H1 (cell line): ENCODE measurements at regions not wholly inside any gene's neighbourhood (a gene's known extent, or its start where the extent isn't known, plus 50 kb on each side); places are given as distances from the start of the nearest gene placed in this dataset.

Experiments used
- CTCF ChIA-PET: fragments of 300-600 bp; sonication (Branson Sonifier 250); formaldehyde crosslinking; loops from one replicate; lab custom pipeline; 2021; ENCODE audit not compliant: partially characterized antibody; lab: Charles Lee
- POLR2A ChIA-PET: fragments of 300-600 bp; sonication (Branson Sonifier 250); formaldehyde crosslinking; loops from one replicate; lab custom pipeline; 2021; ENCODE audit warnings: inconsistent platforms; ENCODE audit not compliant: partially characterized antibody; lab: Charles Lee
- DNase-seq, 2 experiments: peaks; one replicate each; pipeline versions ENCODE4 v3.0.0 to v3.0.0-alpha.2; 2010 to 2022; ENCODE audit warnings: low spot score in 2 of 2, low read depth in 1 of 2, mixed read lengths in 1 of 2
- FAIRE-seq: peaks from 2 replicates; lab custom pipeline; 2011; peaks lifted over from hg19 to GRCh38; lab: Jason Lieb, UNC
- H2AFZ ChIP-seq: 2 replicates; pipeline ENCODE4 v1.8.1; 2012; ENCODE audit warnings: low read length, inconsistent platforms
- H2AK5ac ChIP-seq: 2 replicates; pipeline ENCODE4 v1.6.1; 2013; ENCODE audit warnings: low read depth, low read length
- H2BK120ac ChIP-seq: replicated peaks from 2 replicates; pipeline ENCODE3; 2013; ENCODE audit warnings: low read depth, low read length, inconsistent platforms
- H2BK12ac ChIP-seq: 2 replicates; pipeline ENCODE4 v1.6.1; 2013; ENCODE audit warnings: low read depth, low read length
- H2BK15ac ChIP-seq: 2 replicates; pipeline ENCODE4 v1.6.1; 2013; ENCODE audit warnings: low read length
- H2BK20ac ChIP-seq: 2 replicates; pipeline ENCODE4 v1.6.1; 2013; ENCODE audit warnings: low read length
- H2BK5ac ChIP-seq: 2 replicates; pipeline ENCODE4 v1.6.1; 2013; ENCODE audit warnings: low read depth, low read length
- H3K14ac ChIP-seq: 2 replicates; pipeline ENCODE4 v1.6.1; 2013; ENCODE audit warnings: inconsistent platforms; ENCODE audit not compliant: insufficient read length
- H3K18ac ChIP-seq: 2 replicates; pipeline ENCODE4 v1.6.1; 2013; ENCODE audit warnings: low read length; ENCODE audit errors: extremely low read depth
- H3K23ac ChIP-seq: 2 replicates; pipeline ENCODE4 v1.6.1; 2013; ENCODE audit warnings: inconsistent platforms; ENCODE audit not compliant: insufficient read length
- H3K23me2 ChIP-seq: 2 replicates; pipeline ENCODE4 v1.6.1; 2013; ENCODE audit warnings: low read depth, low read length
- H3K27ac ChIP-seq: 2 replicates; pipeline ENCODE4 v1.6.1; 2011; ENCODE audit warnings: low read depth, low read length, inconsistent platforms
- H3K27me3 ChIP-seq, 4 experiments: replicated peaks in 1 of 4; 1 replicate in 1 of 4; 2 replicates in 3 of 4; pipeline versions ENCODE4 v1.6.1 to v1.8.1; 2011 to 2013; ENCODE audit warnings: low read length in 3 of 4, mild to moderate bottlenecking in 3 of 4, inconsistent platforms in 2 of 4, mixed read lengths in 2 of 4, moderate library complexity in 1 of 4; ENCODE audit not compliant: control insufficient read depth in 3 of 4, insufficient read depth in 3 of 4; ENCODE audit errors: extremely low read depth in 1 of 4
- H3K36me3 ChIP-seq, 4 experiments: 2 replicates each; pipeline versions ENCODE4 v1.6.1 to v1.8.1; 2011 to 2013; ENCODE audit warnings: mild to moderate bottlenecking in 4 of 4, low read length in 3 of 4, moderate library complexity in 2 of 4, control low read depth in 1 of 4, inconsistent platforms in 1 of 4; ENCODE audit not compliant: insufficient read depth in 4 of 4, control insufficient read depth in 2 of 4
- H3K4ac ChIP-seq: replicated peaks from 2 replicates; pipeline ENCODE3; 2013; ENCODE audit warnings: low read length, low read depth, mixed read lengths, inconsistent platforms; ENCODE audit not compliant: insufficient read length
- H3K4me1 ChIP-seq, 4 experiments: replicated peaks in 1 of 4; 1 replicate in 1 of 4; 2 replicates in 3 of 4; pipeline versions ENCODE4 v1.6.1 to v1.8.1; 2011 to 2013; ENCODE audit warnings: low read length in 3 of 4, inconsistent platforms in 2 of 4, mixed read lengths in 1 of 4; ENCODE audit not compliant: insufficient read depth in 4 of 4, control insufficient read depth in 3 of 4
- H3K4me2 ChIP-seq, 2 experiments: 2 replicates each; pipeline versions ENCODE4 v1.6.1 to v1.8.1; 2011 to 2013; ENCODE audit warnings: low read depth in 2 of 2, low read length in 2 of 2, control low read depth in 1 of 2, inconsistent platforms in 1 of 2, mild to moderate bottlenecking in 1 of 2; ENCODE audit not compliant: insufficient read depth in 1 of 2
- H3K4me3 ChIP-seq, 4 experiments: fragments of 200-600, 300-600 bp in 1 of 4; sonication (generic), shearing (Covaris generic), sonication (Bioruptor Twin) in 1 of 4; 2 replicates each; pipeline versions ENCODE4 v1.5.1 to v1.8.1; 2011 to 2016; ENCODE audit warnings: low read length in 4 of 4, low read depth in 3 of 4, control low read depth in 2 of 4, inconsistent platforms in 2 of 4, mild to moderate bottlenecking in 2 of 4, mixed read lengths in 1 of 4, moderate library complexity in 1 of 4; ENCODE audit not compliant: insufficient read depth in 2 of 4; ENCODE audit errors: extremely low read depth in 1 of 4
- H3K56ac ChIP-seq: replicated peaks from 2 replicates; pipeline ENCODE3; 2013; ENCODE audit warnings: low read depth, mild to moderate bottlenecking, mixed read lengths, low read length, inconsistent platforms; ENCODE audit not compliant: insufficient read length
- H3K79me1 ChIP-seq: 2 replicates; pipeline ENCODE4 v1.6.1; 2013; ENCODE audit warnings: low read depth, low read length, control low read depth
- H3K79me2 ChIP-seq, 2 experiments: 2 replicates each; pipeline versions ENCODE4 v1.6.1 to v1.8.1; 2012 to 2013; ENCODE audit warnings: low read length in 2 of 2, mild to moderate bottlenecking in 2 of 2, inconsistent platforms in 1 of 2; ENCODE audit not compliant: insufficient read depth in 2 of 2, control insufficient read depth in 1 of 2
- H3K9ac ChIP-seq, 4 experiments: replicated peaks in 1 of 4; 1 replicate in 1 of 4; 2 replicates in 3 of 4; pipeline versions ENCODE4 v1.6.1 to v1.8.1; 2011 to 2013; ENCODE audit warnings: low read depth in 3 of 4, low read length in 3 of 4, control low read depth in 2 of 4, mild to moderate bottlenecking in 2 of 4, moderate library complexity in 2 of 4, inconsistent platforms in 1 of 4; ENCODE audit errors: extremely low read depth in 1 of 4
- H3K9me3 ChIP-seq, 2 experiments: 2 replicates each; pipeline versions ENCODE4 v1.6.1 to v1.8.1; 2012 to 2013; ENCODE audit warnings: mild to moderate bottlenecking in 2 of 2, moderate library complexity in 2 of 2, control low read depth in 1 of 2, inconsistent platforms in 1 of 2, low read depth in 1 of 2, low read length in 1 of 2, mixed read lengths in 1 of 2; ENCODE audit not compliant: insufficient read depth in 2 of 2
- H4K20me1 ChIP-seq, 2 experiments: replicated peaks in 1 of 2; 2 replicates each; pipeline versions ENCODE3 to v1.8.1; 2011 to 2013; ENCODE audit warnings: inconsistent platforms in 2 of 2, low read length in 2 of 2, mild to moderate bottlenecking in 1 of 2; ENCODE audit not compliant: insufficient read depth in 2 of 2, control insufficient read depth in 1 of 2
- H4K5ac ChIP-seq: 2 replicates; pipeline ENCODE4 v1.6.1; 2013; ENCODE audit warnings: low read length, low read depth, mixed read lengths, inconsistent platforms; ENCODE audit not compliant: insufficient read length
- H4K8ac ChIP-seq: 2 replicates; pipeline ENCODE4 v1.8.0; 2013; ENCODE audit warnings: mild to moderate bottlenecking, moderate library complexity, low read length, inconsistent platforms; ENCODE audit not compliant: insufficient read depth; ENCODE audit errors: extremely low read depth
- H4K91ac ChIP-seq: replicated peaks from 2 replicates; pipeline ENCODE3; 2013; ENCODE audit warnings: low read length, mixed read lengths, inconsistent platforms; ENCODE audit not compliant: insufficient read length
- BRCA1 ChIP-seq: IDR thresholded peaks from 2 replicates; pipeline ENCODE4 v1.6.1; 2012; ENCODE audit warnings: low read depth, low read length, improper control_type of control experiment
- CEBPB ChIP-seq: IDR thresholded peaks from 2 replicates; pipeline ENCODE4 v1.6.1; 2012; ENCODE audit warnings: low read depth, low read length
- FOSL1 ChIP-seq: IDR thresholded peaks from 2 replicates; pipeline ENCODE4 v1.6.1; 2011; ENCODE audit warnings: mild to moderate bottlenecking, low read depth, low read length, moderate library complexity; ENCODE audit not compliant: insufficient read depth
- GABPA ChIP-seq: IDR thresholded peaks from 2 replicates; pipeline ENCODE4 v1.6.1; 2011; ENCODE audit warnings: mild to moderate bottlenecking, low read length, moderate library complexity, borderline replicate concordance; ENCODE audit not compliant: insufficient read depth
- JUND ChIP-seq: IDR thresholded peaks from 2 replicates; pipeline ENCODE4 v1.6.1; 2011; ENCODE audit warnings: mild to moderate bottlenecking, improper control_type of control experiment, low read length
- KDM1A ChIP-seq: fragments of 200-600, 300-600 bp; sonication (generic); IDR thresholded peaks from 2 replicates; pipeline ENCODE4 v1.7.1; 2016; ENCODE audit warnings: mild to moderate bottlenecking, low read length, borderline replicate concordance
- NANOG ChIP-seq: IDR thresholded peaks from 2 replicates; pipeline ENCODE4 v1.6.1; 2011; ENCODE audit warnings: low read length, low read depth, mild to moderate bottlenecking, inconsistent platforms; ENCODE audit not compliant: insufficient read depth, poor library complexity, severe bottlenecking
- NRF1 ChIP-seq: IDR thresholded peaks from 2 replicates; pipeline ENCODE4 v1.6.1; 2011; ENCODE audit warnings: mild to moderate bottlenecking, low read depth, low read length, improper control_type of control experiment
- POLR2AphosphoS5 ChIP-seq: IDR thresholded peaks from 2 replicates; pipeline ENCODE4 v1.6.1; 2011; ENCODE audit warnings: low read depth, low read length
- POU5F1 ChIP-seq: IDR thresholded peaks from 2 replicates; pipeline ENCODE4 v1.6.1; 2011; ENCODE audit warnings: low read depth, mild to moderate bottlenecking, low read length, moderate library complexity
- RAD21 ChIP-seq, 2 experiments: IDR thresholded peaks in 1 of 2; conservative IDR thresholded peaks in 1 of 2; 2 replicates each; pipeline ENCODE4 v1.6.1; 2011; ENCODE audit warnings: low read depth in 2 of 2, low read length in 2 of 2, improper control_type of control experiment in 1 of 2, inconsistent platforms in 1 of 2, mild to moderate bottlenecking in 1 of 2, moderate library complexity in 1 of 2
- SAP30 ChIP-seq: fragments of 300-600 bp; sonication (generic); IDR thresholded peaks from 2 replicates; pipeline ENCODE4 v1.7.1; 2012; ENCODE audit warnings: low read length, moderate library complexity, mild to moderate bottlenecking, inconsistent platforms; ENCODE audit not compliant: insufficient read depth, insufficient replicate concordance
- SUZ12 ChIP-seq: fragments of 200-600 bp; sonication (generic); IDR thresholded peaks from 2 replicates; pipeline ENCODE4 v1.6.1; 2012; ENCODE audit warnings: mild to moderate bottlenecking, inconsistent platforms, low read length, moderate library complexity, mixed read lengths
- TAF1 ChIP-seq: IDR thresholded peaks from 2 replicates; pipeline ENCODE4 v1.6.1; 2011; ENCODE audit warnings: mild to moderate bottlenecking, low read depth, low read length
- TAF7 ChIP-seq: optimal IDR thresholded peaks from 2 replicates; pipeline ENCODE3; 2011; ENCODE audit warnings: low read depth, mild to moderate bottlenecking, inconsistent platforms, low read length, moderate library complexity, borderline replicate concordance
- WGBS, 2 experiments: shearing (Covaris generic) in 1 of 2; methylation state at CpG; one replicate each; pipeline versions ENCODE4 v1.1.6 to v1.1.7; 2013 to 2015; ENCODE audit warnings: low lambda C conversion rate in 2 of 2, mixed read lengths in 2 of 2, inconsistent platforms in 1 of 2, low coverage in 1 of 2, missing lambda C conversion rate in 1 of 2; ENCODE audit not compliant: insufficient replicate concordance in 2 of 2, insufficient coverage in 1 of 2, insufficient read length in 1 of 2; ENCODE audit errors: extremely low coverage in 1 of 2, missing lambda C conversion rate in 1 of 2; 5-methylcytosine and 5-hydroxymethylcytosine counted together

DNA sequence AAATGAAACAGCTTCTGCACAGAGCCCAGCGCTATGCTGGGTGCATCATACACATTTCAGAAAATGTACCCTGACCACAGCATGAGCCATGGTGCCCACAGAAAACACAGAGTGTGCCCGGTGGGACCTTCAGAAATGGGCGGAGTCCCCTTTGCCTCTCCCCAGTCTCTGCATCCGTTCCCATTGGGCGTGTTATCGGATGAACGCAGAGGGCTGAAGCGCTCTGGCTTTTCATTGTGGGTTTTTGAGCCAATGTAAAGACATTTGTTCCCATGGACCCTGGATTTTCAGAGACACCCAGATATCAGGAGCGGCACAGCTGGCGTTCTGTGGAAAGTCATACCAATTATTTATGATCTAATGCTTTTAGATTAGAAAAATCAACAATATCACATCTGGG, 99.8 kb downstream of the DACT2 start:
- Histone ChIP-seq H3K4me3 (no peak overlapping the region), H3K14ac (no peak overlapping the region), H2BK120ac (no peak overlapping the region), H3K27ac (no peak overlapping the region), H3K27me3 (no peaks in the 10 kb centered on the region; a peak in 3 of 7 replicates), H2AFZ (no peak overlapping the region), H3K18ac (no peak overlapping the region), H3K9me3 (no peaks in the 10 kb centered on the region), H2BK20ac (no peak overlapping the region), H3K79me2 (no peaks in the 10 kb centered on the region), H3K4ac (no peak overlapping the region), H4K5ac (no peak overlapping the region), H4K91ac (no peak overlapping the region), H3K79me1 (no peaks in the 10 kb centered on the region), H3K23me2 (no peaks in the 10 kb centered on the region), H2AK5ac (no peak overlapping the region), H3K36me3 (no peaks in the 10 kb centered on the region), H4K8ac (no peak overlapping the region; the same call in 1 of the 2 replicates), H3K4me2 (no peak overlapping the region), H3K9ac (no peak overlapping the region), H2BK15ac (no peak overlapping the region), H2BK12ac (no peak overlapping the region), H3K23ac (no peak overlapping the region), H2BK5ac (no peak overlapping the region), H4K20me1 (no peaks in the 10 kb centered on the region), H3K56ac (no peak overlapping the region), H3K4me1 (peaks cover 0 to 18% (median 9%) of the 10 kb centered on the region in 4 experiments; a peak in 5 of 7 replicates)
- DNase-seq (no peak), FAIRE-seq (no peak)
- CTCF ChIA-PET, result interaction anchor here (0.9 to 1.5 kb wide), 4 partner anchors 18 to 70 kb away, joined by 3 read pairs; no protein-coding TSS in a partner anchor
- POLR2A ChIA-PET, result interaction anchor here (1.0 kb wide), 1 partner anchor 9 kb away, joined by 3 read pairs; no protein-coding TSS in a partner anchor
- 99% methylated on average over 10 of the region's 10 CpGs; no CpG with 5 or more reads in 1 of the 2 experiments for WGBS, 2 experiments
- TF ChIP-seq SUZ12 (no peak), BRCA1 (no peak), RAD21 (IDR thresholded peaks at IDR 0.05 in 1 of 2, conservative IDR thresholded peaks at IDR 0.05 in 1 of 2; ENCODE audit: low read depth in 2 of 2, low read length in 2 of 2) (no peak), NRF1 (no peak), FOSL1 (no peak), JUND (no peak), KDM1A (no peak), NANOG (no peak), SAP30 (no peak), CEBPB (no peak), TAF7 (no peak), POU5F1 (no peak), TAF1 (no peak), GABPA (no peak), POLR2AphosphoS5 (no peak)
